BJ (cell line): ENCODE measurements at regions not wholly inside any gene's neighbourhood (a gene's known extent, or its start where the extent isn't known, plus 50 kb on each side); places are given as distances from the start of the nearest gene placed in this dataset.

ENCODE experiments used
- CTCF ChIA-PET: fragments of 350-600 bp; formaldehyde crosslinking; extraction: SDS; loops from one replicate; lab custom pipeline; 2021; ENCODE audit warnings: antibody characterized with exemption, inconsistent platforms; lab: Yijun Ruan, JAX
- POLR2A ChIA-PET: fragments of 300-600 bp; sonication (Branson Sonifier 250); formaldehyde crosslinking; extraction: SDS; loops from one replicate; lab custom pipeline; 2021; ENCODE audit warnings: antibody characterized with exemption; lab: Charles Lee
- DNase-seq: peaks from one replicate; pipeline ENCODE4 v3.0.0-alpha.2; 2011; ENCODE audit warnings: low read depth
- H3K27me3 ChIP-seq: 2 replicates; pipeline ENCODE4 v1.6.0; 2011; ENCODE audit warnings: low read length; ENCODE audit not compliant: control insufficient read depth, insufficient read depth
- H3K36me3 ChIP-seq: 2 replicates; pipeline ENCODE4 v1.5.1; 2011; ENCODE audit warnings: low read length; ENCODE audit not compliant: control insufficient read depth, insufficient read depth
- H3K4me3 ChIP-seq: 2 replicates; pipeline ENCODE4 v1.5.1; 2011; ENCODE audit warnings: low read depth, mild to moderate bottlenecking, control low read depth, low read length
- CTCF ChIP-seq: IDR thresholded peaks from 2 replicates; pipeline ENCODE4 v1.5.1; 2011; ENCODE audit warnings: low read depth, mild to moderate bottlenecking, control low read depth, inconsistent platforms, low read length, moderate library complexity; ENCODE audit not compliant: insufficient read depth

GRCh38 chr2:48043131-48043700 lies 136.9 kb upstream of the FBXO11 start:
- DNase-seq: no peak
- CTCF ChIA-PET: no interaction called here
- no peak for TF ChIP-seq CTCF
- Histone ChIP-seq H3K27me3 (no peaks in the 10 kb centered on the region; the same call in 1 of the 2 replicates), H3K36me3 (no peaks in the 10 kb centered on the region), H3K4me3 (no peak overlapping the region)
- POLR2A ChIA-PET: no interaction called here

GRCh38 chr2:48043746-48044145 lies 137.4 kb upstream of the FBXO11 start:
- POLR2A ChIA-PET: no interaction called here
- no peak for TF ChIP-seq CTCF
- CTCF ChIA-PET: no interaction called here
- DNase-seq: no peak
- H3K36me3 ChIP-seq: no peaks in the 10 kb centered on the region
- H3K27me3 ChIP-seq: no peaks in the 10 kb centered on the region; the same call in 1 of the 2 replicates
- H3K4me3 ChIP-seq: no peak overlapping the region

- Histone ChIP-seq H3K27me3 (no peaks in the 10 kb centered on the region; the same call in 1 of the 2 replicates), H3K4me3 (no peak overlapping the region), H3K36me3 (no peaks in the 10 kb centered on the region)
- no peak for DNase-seq
- POLR2A ChIA-PET: no interaction called here
- TF ChIP-seq CTCF: no peak
- CTCF ChIA-PET: no interaction called here
These were observed 139.3 kb upstream of the FBXO11 start for GRCh38 chr2:48045613-48046012.

GRCh38 chr2:48048476-48049171 lies 142.3 kb upstream of the FBXO11 start:
- no peak overlapping the region for H3K4me3 ChIP-seq
- POLR2A ChIA-PET: no interaction called here
- no peaks in the 10 kb centered on the region for H3K36me3 ChIP-seq
- CTCF ChIA-PET: no interaction called here
- H3K27me3 ChIP-seq: no peaks in the 10 kb centered on the region; the same call in 1 of the 2 replicates
- TF ChIP-seq CTCF: no peak
- no peak for DNase-seq

GRCh38 chr2:48049371-48049770 lies 143.1 kb upstream of the FBXO11 start:
- Histone ChIP-seq H3K4me3 (no peak overlapping the region), H3K27me3 (no peaks in the 10 kb centered on the region; the same call in 1 of the 2 replicates), H3K36me3 (no peaks in the 10 kb centered on the region)
- no peak for TF ChIP-seq CTCF
- CTCF ChIA-PET: no interaction called here
- POLR2A ChIA-PET: no interaction called here
- no peak for DNase-seq
